ENCODE measurements at regions not wholly inside any gene's neighbourhood (a gene's known extent, or its start where the extent isn't known, plus 50 kb on each side); places are given as distances from the start of the nearest gene placed in this dataset.

DNA sequence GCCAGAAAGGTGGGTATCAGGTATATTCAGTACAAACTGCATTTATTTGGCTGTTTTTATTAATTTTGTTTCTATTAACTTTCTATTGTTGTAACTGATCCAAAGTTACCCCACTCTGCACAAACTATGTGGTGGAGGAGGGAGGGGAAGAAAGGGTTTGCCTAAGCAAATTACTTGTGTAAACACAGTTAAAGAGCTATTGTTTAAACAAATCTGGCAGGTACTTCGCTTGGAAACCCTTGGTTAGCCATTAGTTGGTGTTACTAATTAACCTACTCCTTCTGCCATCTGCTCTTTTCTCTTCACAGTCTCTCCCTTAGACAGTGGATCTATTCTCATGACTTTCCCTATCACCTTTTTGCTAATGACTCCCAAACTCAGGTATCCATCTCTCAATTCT is 328.4 kb upstream of the NECTIN3 start:
- H3K4me3 ChIP-seq (ENCODE audit: control insufficient read depth, low read depth, low read length) = no peak overlapping the region
- no peak for DNase-seq (ENCODE audit: low read depth)
- TF ChIP-seq CTCF (conservative IDR thresholded peaks at IDR 0.05; ENCODE audit: control insufficient read depth, insufficient read depth, low read depth, low read length) = no peak

DNA sequence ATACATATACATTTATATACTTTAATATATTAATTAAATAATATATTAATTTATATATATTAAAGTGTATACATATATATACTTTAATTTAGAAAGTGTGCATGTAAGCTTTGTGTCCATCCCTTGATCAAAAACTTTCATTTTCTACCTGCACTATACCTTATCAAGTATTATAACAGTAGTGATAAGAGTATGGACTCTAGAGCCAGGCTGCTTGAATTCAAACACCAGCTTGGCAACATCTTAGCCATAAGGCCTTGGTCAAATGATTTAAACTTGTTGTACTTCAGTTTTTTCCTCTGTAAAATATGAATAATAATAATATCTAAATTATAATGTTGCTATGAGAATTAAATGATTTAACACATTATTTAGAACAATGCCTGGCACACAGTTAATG is 327.6 kb upstream of the NECTIN3 start:
- no peak for TF ChIP-seq CTCF (conservative IDR thresholded peaks at IDR 0.05; ENCODE audit: control insufficient read depth, insufficient read depth, low read depth, low read length)
- no peak overlapping the region for H3K4me3 ChIP-seq (ENCODE audit: control insufficient read depth, low read depth, low read length)
- no peak for DNase-seq (ENCODE audit: low read depth)

DNA sequence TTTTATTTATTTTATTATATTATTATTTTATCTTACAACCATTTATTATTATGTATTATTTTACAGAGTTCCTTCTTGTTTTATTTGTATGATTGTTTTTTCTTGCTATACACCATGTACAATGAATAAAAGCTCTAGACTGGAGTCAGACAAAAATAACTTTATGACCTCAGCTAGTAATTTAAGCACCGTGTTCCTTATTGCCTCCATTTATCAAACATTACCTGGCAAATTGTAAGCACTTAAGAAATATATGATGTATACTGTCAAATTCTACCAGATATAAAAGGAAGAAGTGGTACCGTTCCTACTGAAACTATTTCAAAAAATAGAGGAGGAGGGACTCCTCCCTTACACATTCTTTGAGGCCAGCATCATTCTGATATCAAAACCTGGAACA is 326.9 kb upstream of the NECTIN3 start:
- no peak for DNase-seq (ENCODE audit: low read depth)
- no peak for TF ChIP-seq CTCF (conservative IDR thresholded peaks at IDR 0.05; ENCODE audit: control insufficient read depth, insufficient read depth, low read depth, low read length)
- H3K4me3 ChIP-seq (ENCODE audit: control insufficient read depth, low read depth, low read length) = no peak overlapping the region

DNA sequence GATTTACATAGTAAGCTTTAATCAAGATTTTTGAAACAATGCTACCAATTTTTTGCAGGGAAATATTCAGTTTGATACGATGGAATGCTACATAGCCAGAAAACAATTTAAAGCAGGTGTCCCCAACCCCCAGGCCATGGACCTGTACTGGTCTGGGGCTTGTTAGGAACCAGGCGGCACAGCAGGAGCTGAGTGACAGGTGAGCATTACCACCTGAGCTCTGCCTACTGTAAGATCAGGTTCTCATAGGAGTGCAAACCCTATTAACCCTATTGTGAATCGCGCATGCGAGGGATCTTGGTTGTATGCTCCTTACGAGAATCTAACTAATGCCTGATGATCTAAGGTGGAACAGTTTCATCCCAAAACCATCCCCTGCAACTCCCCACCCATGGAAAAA is 322.6 kb upstream of the NECTIN3 start:
- DNase-seq (ENCODE audit: low read depth) = no peak
- no peak for TF ChIP-seq CTCF (conservative IDR thresholded peaks at IDR 0.05; ENCODE audit: control insufficient read depth, insufficient read depth, low read depth, low read length)
- H3K4me3 ChIP-seq (ENCODE audit: control insufficient read depth, low read depth, low read length) = no peak overlapping the region

- DNase-seq (ENCODE audit: low read depth) = no peak
- TF ChIP-seq CTCF (conservative IDR thresholded peaks at IDR 0.05; ENCODE audit: control insufficient read depth, insufficient read depth, low read depth, low read length) = no peak
- H3K4me3 ChIP-seq (ENCODE audit: control insufficient read depth, low read depth, low read length) = no peak overlapping the region
Observed at GRCh38 chr3:110750201-110750600, 321.4 kb upstream of the NECTIN3 start.

DNA sequence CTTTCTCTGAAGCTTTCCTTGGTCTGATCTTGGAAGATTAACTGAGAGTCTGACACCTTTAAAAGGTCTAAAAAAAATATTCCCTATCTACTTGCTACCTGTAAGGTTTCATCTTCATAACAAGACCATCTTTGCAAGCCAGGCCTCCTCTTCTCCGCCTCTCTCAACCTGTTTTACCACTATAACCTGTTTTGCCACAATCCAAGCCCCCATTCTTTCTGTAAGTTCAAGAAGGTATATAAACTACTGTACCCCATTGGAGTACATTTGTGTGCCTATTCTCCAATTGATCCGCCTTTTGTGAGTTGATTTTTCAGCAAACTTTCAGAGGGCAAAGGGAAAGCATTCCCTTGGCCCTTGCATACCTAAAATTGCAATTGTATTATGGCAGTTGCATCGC is 319.3 kb upstream of the NECTIN3 start:
- DNase-seq (ENCODE audit: low read depth) = no peak
- no peak overlapping the region for H3K4me3 ChIP-seq (ENCODE audit: control insufficient read depth, low read depth, low read length)
- no peak for TF ChIP-seq CTCF (conservative IDR thresholded peaks at IDR 0.05; ENCODE audit: control insufficient read depth, insufficient read depth, low read depth, low read length)

- DNase-seq (ENCODE audit: low read depth) = no peak
- TF ChIP-seq CTCF (conservative IDR thresholded peaks at IDR 0.05; ENCODE audit: control insufficient read depth, insufficient read depth, low read depth, low read length) = no peak
- H3K4me3 ChIP-seq (ENCODE audit: control insufficient read depth, low read depth, low read length) = no peak overlapping the region
Observed at GRCh38 chr3:110753516-110753915, 318.1 kb upstream of the NECTIN3 start.
